HG02642 (cell line): ENCODE measurements at regions not wholly inside any gene's neighbourhood (a gene's known extent, or its start where the extent isn't known, plus 50 kb on each side); places are given as distances from the start of the nearest gene placed in this dataset.
A peak's percentile ranks its signal among the peaks of the same experiment; 100 is the strongest.

Experiments
- ATAC-seq: cut with Tn5 transposase; IDR thresholded peaks from one replicate; pipeline ENCODE4 v1.9.1; 2021; ENCODE audit warnings: mild to moderate bottlenecking; ENCODE audit not compliant: unreplicated experiment, poor library complexity

- ATAC-seq: no peak
Measured at GRCh38 chr9:99360026-99360425, 137.9 kb downstream of the SEC61B start.

DNA sequence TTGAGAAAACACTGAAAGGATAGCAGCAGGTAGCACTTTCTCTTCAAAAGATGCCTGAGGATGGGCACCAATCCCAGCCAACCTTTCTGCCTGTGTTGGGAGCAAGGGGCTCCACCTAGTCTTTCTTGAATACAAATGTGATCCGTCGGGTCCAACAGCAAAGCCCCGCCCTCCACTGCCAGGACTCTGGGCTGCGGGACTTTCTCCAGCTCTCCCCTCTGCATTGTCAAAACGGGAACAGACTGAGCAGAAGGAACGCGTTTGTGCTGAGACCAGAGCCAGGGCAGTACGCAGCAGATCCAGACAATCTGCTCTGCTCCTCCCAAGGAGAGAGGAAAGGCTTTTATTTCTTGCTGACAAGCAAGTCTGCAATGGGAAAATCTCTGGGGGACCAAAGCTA is 139.7 kb downstream of the SEC61B start:
- ATAC-seq: no peak

GRCh38 chr9:99362321-99362720 is 140.2 kb downstream of the SEC61B start:
- ATAC-seq: no peak

DNA sequence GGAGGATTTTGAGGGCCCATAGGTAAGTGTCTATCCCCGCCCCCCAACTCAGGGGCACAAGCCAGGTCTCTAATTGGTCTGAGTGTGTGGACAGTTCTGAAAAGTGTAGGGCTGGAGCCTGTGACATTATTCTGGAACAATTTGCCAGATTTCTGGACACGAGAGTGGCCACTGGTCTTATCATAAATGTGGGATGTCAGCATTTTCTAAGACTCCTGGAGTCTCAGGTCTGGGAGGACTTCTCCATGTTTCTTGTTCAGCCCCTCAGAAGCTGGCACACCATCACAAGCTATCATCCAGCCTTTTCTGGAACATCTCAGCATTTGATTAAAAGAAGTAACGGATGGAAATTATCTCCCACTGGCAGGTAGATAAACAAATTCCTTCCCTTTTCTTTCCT is 141.4 kb downstream of the SEC61B start:
- no peak for ATAC-seq

- no peak for ATAC-seq
Measured at GRCh38 chr9:99365233-99365980, 143.3 kb downstream of the SEC61B start.

- ATAC-seq: no peak
Measured at GRCh38 chr9:99366183-99366582, 144.1 kb downstream of the SEC61B start.

DNA sequence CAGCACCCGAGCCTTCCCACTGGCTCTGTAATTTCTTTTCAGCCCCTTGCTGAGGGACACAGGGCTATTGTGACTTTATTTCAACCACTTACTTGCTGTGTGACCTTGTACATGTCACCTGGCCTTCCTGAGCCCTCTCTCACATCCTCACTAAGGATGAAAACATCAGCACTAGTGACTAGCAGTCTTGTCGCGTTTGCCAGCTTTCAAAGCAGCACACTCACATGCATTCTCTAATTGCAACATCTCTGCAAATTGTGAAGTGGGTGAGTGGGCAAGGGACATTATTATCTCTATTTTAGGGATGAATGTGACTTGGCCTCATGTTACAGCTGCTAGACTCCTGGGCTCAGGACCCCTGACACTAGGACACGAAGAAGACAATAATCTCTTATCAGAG is 144.5 kb downstream of the SEC61B start:
- ATAC-seq: no peak

DNA sequence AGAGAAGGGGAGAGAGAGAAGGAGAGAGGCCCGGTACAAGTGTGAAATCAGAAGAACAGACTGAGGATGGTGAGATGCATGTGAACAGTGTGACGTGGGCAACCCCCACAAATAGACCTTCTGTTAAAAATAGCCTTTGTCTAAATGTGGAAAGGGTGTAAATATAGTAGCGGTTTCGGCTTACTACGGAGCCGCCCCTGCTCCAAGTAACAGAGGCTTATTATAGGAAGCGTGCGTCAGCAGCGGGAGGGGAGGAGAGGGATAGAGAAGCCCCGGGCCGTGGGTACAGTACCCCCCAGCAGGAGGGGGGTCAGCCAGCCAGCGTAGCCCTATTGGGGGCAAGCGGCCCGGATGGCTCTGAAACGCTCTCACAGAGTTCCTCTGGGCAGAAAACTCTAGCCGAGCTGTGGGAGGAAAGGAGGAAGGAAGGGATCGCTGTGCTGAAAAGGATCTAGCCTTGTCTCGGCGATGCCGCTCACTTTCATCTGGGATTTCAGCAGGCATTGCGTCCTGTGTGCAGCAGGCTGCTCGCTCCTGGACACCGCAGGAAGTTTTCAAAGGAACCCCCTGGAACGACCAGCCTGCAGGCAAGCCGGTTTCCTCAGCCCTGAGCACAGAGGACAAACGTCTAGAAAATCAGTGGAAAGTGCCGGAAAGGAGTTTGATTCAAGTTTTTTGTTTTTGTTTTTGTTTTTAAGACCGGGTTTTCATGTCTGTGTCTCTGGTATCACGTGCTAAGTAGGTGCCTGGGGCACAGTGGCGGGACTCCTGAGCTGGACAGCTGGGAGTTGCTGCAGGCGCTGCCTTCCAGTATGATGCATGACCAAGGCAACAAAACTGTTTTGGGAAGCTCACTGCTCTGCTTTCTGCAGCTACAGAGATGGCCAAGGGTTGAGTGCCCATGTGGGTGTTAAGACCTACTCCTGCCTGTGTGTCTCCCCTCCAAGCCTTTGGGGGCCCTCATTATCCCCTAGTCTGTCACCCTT is 146.6 kb downstream of the SEC61B start:
- ATAC-seq: peak; percentile 60

DNA sequence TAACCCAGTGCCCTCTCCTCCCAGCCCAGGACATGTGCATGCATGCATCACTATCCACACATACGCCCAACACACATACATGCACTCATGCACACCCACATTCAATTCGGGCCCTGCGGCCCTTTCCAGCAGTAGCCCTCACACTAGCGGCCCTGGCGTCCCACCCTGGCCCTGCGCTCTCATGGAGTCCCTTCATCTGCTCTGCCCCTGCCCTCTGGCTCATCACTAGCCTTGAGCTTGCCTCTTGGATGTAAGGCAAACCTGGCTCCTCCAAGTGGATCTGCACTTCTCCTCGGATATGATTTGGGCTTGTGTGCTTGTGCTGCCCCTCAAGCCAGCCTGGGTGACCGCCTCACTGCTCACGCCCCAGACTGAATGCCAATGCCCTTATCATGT is 147.2 kb downstream of the SEC61B start:
- ATAC-seq: no peak

DNA sequence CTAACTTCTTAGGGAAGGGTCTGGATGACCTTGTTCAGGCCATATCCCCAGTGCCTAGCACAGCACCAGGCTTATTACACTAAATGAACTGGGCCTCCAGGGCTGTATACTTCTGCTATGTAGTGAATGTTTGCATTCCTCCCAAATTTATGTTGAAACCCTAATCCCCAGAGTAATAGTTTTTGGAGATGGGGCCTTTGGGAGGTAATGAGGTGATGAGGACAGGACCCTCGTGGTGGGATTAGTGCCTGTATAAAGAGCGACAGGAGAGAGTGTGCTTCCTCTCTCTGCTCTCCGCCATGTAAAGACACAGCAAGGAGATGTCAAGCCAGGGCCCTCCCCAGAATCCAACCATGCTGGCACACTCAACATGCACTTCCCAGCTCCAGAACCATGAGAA is 148.3 kb downstream of the SEC61B start:
- no peak for ATAC-seq

DNA sequence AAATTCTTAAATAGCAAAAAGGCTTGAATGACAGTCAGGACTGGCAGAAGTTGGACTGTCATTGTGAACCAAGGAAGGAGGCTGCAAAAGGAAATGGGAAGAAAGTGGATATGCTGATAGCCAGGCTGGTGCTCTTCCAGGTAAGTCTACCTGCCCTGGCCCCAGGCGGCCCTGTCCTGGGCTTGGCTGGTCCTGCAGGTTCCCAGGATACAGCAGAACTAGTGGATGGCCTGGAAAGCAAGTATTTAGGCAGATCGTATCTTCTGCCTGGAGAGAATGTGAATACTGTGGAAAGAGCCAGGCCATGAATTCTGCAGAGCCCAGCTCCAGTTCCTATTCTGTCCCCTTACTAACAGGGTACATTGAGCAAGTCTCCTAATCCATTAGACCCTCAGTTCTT is 149.3 kb downstream of the SEC61B start:
- no peak for ATAC-seq

- no peak for ATAC-seq
Measured at GRCh38 chr9:99373912-99374311, 151.8 kb downstream of the SEC61B start.

DNA sequence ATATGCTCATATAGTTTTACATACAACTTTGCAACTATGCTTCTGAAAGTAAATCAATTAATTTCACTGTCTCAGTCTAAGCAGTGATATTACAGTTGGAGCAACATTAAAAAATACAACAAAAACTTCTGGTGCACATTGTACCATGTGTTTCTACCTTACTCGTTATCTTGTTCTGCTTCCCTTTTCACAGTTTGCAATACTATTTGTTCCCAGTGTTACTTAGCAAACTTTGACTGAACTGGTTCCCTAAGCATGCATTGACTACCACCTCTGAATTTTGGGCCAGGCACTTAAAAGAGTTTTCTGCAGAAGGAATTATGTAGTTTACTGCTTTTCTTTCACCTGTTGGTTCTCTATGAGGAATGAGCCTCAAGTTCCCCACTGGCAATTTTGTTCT is 152.7 kb downstream of the SEC61B start:
- ATAC-seq: no peak

DNA sequence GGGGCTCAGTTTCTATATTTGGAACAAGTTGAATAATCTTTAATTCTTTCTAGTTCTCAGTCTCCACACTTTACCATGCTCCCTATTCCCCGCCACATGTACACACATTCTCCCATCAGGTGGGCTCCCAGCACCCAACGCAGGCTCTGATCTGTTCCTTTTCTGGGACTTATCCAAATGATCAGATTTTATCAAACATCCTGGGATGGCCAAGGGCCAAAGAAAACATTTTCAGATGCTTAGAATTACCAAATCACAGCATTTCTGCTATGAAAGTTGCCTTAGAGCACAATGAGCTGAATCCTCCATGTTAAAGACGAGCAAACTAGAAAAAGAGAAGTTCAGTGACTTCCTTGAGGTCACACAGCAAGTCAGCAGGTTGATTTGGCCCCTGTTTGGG is 153.4 kb downstream of the SEC61B start:
- ATAC-seq: no peak

DNA sequence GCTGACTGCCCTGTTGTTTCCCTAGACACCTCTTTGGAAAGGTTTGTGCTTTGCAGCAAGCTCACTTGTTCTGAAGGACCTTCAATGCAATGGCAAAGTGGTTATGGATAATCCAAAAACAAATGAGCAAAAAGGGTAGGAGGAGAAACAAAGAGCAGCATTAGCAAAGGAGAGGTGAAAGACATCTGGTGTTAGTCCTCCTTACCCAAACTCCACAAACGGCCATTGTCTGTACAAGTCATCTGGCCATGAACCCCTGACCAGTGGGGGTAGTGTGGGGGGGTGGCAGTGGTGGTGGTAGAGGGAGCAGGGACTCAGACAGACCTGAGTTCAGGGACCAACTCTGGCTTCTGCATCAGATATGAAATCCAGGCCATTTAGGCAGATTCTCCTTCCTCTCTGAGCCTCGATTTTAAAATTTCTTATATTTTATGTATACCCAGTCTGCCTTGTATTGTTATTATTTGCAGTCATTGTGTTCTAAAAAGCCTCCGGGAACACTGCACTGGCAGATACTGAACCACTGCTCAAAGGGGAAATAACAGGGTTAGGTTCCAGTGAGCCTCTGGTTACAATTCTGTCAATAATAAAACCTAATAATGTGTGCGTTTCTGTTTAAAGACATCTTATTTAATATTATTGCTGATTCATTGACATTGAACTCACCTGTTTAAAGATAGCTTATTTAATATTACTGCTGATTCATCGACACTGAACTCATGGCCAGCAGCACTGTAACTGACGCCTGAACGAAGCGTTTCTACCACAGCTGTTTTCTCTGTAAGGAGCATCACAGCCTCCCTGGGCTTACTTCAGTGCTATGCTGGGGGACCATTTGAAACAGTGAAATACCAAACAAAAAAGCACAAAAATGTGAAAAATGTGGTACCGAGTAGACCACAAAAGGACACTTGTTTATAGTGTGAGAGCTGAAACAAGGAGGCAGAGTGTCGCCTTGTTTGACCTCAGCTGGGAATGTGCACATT is 156.0 kb downstream of the SEC61B start:
- no peak for ATAC-seq

GRCh38 chr9:99383536-99383935 is 161.5 kb downstream of the SEC61B start:
- ATAC-seq: no peak

DNA sequence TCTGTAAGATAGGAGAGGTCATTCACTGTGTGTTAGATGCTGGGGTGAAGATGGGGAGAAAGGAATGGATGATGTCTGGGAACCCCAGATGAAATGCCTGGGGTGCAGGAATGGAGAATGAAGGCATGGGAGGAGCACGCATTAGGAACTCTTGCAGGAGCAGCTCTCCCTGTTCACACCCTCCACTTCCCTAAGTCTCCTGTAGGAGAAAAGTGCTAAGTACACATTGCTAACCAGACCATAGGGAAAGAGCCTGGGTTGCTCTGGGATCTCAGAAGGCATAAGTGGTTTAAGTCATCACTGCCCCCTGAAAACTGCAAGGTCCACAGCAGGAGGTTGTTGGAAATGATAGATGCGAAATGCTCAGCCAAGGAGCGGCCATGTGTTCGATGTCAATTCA is 163.1 kb downstream of the SEC61B start:
- ATAC-seq: no peak

GRCh38 chr9:99385814-99386279 is 163.8 kb downstream of the SEC61B start:
- no peak for ATAC-seq

DNA sequence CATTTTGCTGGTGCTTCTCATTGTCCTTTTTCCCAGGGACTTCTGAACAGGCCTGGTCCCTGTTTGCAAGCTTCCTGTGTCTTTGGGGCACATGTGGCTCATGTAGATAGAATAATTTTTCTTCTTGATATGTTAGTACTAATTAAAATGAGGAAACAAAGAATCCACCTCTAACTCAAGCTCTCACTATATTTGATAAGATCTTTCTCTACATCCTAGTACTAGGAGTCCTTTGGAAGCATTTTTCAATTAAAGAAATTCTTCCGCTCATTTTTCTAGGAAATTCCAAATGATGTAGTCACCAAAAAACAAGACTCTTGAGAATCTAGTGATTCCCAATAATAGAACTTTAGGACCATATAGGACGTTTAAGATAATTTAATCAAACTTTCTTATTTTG is 165.3 kb downstream of the SEC61B start:
- no peak for ATAC-seq
